GM18907 (cell line): ENCODE measurements at regions not wholly inside any gene's neighbourhood (a gene's known extent, or its start where the extent isn't known, plus 50 kb on each side); places are given as distances from the start of the nearest gene placed in this dataset.
"Not testable (repeated sequence)": the region's sequence is repeated elsewhere in the genome, so short reads cannot be mapped to it uniquely, and the experiment has no call there.

Experiments used
- ATAC-seq: cut with Tn5 transposase; IDR thresholded peaks from one replicate; pipeline ENCODE4 v1.9.1; 2021; ENCODE audit warnings: mild to moderate bottlenecking, moderate library complexity; ENCODE audit not compliant: unreplicated experiment

DNA sequence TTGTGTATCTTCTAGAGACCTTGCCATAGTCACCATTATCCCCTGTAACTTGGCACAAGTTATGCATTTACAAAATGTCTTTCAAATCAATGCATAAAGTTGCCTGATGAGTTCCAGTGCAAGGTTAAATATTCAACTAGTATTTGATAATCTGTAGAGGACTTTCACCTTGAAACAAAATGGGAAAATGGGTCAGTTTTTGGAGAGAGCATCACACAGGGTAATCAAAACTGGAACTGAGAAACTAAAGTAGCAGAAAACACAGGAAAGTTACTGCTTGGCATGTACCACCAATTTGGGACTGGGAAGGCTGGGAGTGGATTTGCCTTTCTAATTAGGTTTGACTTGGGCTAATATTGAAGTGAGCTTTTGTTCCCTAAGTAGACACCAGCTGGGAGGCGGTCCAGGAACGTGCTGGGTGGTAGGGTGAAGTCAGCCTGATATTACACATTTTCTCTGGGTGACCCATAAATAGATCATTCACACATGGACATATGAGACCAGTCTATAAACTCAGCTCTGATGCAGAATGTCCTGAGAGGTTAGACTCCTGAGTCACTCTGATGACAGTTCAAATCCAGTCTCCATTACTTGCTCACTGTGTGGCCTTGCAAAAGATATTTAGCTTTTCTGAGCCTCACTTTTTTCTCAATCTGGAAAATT lies 152.3 kb downstream of the PCTP start:
- no peak for ATAC-seq

- ATAC-seq: no peak
These were observed 158.9 kb downstream of the PCTP start for GRCh38 chr17:55909776-55910175.

DNA sequence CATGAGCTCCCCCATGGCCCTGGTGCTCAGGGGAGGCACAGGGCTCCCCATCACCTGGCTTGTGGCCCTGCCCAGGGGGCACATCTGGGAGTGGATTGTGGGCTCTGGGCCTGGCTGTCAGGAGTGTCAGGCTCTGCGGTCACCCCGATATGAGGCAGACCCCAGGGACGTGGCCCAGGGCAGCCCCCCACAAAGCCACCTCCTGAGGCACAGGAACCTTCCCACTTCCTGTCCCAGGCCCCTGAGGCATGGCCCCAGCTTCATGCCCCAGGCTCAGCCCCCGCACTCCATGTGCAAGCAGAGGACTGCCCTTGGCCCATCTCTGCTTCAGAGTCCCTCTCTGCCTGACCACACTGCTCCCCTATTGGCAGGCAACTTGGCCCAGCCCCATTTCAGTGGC lies 160.3 kb downstream of the PCTP start:
- ATAC-seq: no peak

GRCh38 chr17:55925440-55925839 lies 174.6 kb downstream of the PCTP start:
- no peak for ATAC-seq

GRCh38 chr17:55926276-55926990 lies 175.6 kb downstream of the PCTP start:
- ATAC-seq: no peak

DNA sequence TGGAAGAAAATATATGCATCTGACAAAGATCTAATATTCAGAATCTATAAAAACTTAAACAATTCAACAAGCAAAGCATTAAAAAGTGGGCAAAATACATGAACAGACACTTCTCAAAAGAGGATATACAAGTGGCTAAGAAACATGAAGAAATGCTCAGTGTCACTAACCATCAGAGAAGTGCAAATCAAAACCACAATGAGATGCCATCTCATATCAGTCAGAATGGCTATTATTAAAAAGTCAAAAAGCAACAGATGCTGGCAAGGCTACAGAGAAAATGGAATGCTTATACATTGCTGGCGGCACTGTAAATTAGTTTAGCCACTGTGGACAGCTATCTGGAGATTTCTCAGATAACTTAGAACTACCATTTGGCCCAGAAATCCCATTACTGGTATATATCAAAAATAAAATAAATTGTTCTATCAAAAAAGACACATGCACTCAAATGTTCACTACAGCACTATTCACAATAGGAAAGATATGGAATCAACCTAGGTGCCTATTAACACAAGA lies 179.5 kb downstream of the PCTP start:
- ATAC-seq: no peak

- no peak for ATAC-seq
These were observed 180.6 kb downstream of the PCTP start for GRCh38 chr17:55931446-55931845.

- ATAC-seq: no peak
These were observed 182.1 kb downstream of the PCTP start for GRCh38 chr17:55932973-55933372.

GRCh38 chr17:55939181-55939810 lies 188.4 kb downstream of the PCTP start:
- not testable (repeated sequence) for ATAC-seq

- no peak for ATAC-seq
These were observed 193.5 kb upstream of the ANKFN1 start for GRCh38 chr17:55959756-55960155.

DNA sequence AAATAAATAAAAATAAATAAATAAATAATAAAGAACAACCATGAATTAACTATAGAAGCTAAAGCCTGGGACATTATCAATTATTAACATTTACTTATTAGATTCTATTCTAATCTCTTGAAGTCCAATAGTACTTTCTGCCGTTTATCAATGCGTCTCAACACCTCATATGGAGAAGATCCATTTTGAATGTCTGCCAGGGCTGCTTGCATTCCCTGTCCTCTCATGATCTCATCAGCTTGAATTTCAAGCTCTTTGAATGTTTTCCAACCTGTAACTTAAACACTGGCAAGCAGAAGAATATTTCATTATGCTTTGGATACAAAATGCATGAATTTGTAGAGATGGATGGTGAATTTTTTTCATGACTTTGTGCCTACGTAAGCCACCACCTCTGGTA lies 191.9 kb upstream of the ANKFN1 start:
- no peak for ATAC-seq

DNA sequence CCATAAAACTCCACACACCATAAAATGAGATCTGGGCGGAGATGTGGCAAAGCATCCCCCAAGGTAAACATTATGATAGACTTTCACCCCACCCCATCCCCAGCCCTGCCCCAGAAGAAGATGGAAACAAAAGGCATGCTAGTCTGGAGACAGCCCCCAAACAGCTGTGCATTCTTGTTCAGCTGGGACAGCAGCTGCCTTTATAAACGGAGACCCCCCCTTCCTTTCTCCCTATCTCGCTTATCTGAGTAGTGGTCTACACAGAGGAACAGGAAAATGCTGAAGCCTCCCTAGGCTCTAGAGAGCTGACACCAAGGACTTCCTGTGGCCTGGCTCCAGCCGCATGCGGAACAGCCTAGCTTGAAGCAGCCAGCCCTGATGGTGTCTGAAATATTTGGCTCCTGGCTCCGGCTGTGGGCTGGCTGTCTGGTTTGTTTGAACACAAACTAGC lies 190.3 kb upstream of the ANKFN1 start:
- no peak for ATAC-seq

DNA sequence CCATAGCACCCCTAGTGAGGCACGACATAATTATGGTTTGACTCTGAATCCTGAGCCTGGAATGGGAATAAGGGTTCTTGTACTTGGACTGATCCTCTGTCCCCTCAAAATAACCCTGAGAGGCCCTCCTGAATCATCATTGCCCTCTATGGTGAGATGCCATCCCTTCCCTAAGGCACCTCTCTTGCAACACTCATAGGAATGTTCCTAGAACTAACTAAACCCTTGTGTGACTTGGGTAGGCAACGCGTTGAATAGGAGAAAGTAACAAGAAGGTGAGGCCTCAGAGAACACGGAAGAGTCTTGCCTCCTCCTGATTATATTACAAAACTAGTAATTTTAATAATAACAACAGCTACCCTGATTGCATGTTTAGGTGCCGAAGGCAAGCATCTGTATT lies 189.1 kb upstream of the ANKFN1 start:
- no peak for ATAC-seq

DNA sequence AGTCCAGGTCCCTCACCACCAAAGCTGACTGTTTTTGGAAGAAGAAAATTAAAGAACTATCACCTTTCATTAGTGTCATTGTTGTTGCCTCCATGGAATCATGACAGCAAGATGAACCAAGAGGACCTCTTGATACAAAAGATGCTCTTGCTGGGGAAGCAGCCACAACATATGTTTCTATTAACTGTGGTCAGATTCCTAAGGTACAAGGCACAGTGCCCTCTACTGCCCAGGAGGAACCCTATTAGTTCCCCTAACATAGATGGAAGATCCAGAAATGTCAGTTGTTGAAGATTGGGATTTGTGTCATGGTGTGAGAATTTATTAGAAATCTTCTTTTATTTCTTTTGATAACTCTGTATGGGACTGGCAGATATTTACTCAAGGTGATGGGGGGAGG lies 188.2 kb upstream of the ANKFN1 start:
- no peak for ATAC-seq

DNA sequence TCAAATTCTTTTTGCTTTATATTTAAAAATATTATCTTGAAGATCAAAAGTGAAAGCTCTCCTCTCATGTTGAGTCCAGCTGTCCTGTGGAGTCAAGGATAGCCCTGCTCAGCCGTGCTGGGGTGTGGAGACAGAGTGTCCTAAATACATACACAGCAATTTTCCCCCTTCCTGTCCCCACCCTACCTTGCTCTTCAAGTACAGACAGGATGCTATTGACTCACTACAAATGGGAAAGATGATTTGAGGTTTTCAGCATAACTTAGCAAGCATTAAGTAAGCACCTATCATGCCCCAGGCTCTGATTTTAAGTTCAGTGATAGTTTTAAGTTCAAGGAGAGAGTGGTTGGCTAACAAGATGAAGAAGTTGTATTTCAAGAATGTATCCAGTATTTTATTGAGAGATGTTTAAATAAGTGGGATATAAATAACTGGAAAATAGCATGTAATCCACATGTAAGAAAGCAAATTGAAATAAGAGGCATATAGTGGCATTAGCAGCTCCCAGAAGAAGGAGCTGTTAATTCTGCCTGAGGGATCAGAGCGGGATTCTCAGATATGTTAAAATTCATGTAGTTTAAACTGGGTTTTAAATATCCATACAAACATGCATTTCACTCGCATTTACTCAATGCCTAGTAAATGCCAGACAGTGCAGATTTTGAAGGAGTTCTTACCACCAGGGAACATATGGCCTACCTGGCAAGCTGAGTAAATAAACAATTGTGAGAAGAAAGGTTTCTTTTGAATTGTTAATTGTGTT lies 183.5 kb upstream of the ANKFN1 start:
- no peak for ATAC-seq

- ATAC-seq: no peak
These were observed 174.7 kb upstream of the ANKFN1 start for GRCh38 chr17:55978578-55978977.

- ATAC-seq: no peak
These were observed 170.2 kb upstream of the ANKFN1 start for GRCh38 chr17:55983096-55983495.

DNA sequence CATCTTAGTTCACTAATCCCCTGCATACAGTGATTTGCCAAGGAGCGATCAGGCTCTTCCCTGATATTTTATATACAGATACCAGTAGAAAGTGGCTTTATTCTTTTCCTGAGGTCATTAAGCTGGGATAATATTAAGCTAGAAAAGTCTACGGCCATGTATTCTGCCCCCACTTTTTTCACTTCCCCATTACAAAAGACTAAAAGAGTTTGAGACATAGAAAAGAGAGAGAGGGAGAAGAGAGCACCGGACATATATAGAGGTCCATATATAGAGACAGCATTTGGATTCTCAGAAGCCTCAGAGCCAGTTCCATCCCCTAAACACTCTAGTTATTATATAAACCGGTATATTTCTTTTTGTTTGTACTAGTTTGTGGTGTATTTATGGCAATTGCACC lies 166.5 kb upstream of the ANKFN1 start:
- no peak for ATAC-seq

DNA sequence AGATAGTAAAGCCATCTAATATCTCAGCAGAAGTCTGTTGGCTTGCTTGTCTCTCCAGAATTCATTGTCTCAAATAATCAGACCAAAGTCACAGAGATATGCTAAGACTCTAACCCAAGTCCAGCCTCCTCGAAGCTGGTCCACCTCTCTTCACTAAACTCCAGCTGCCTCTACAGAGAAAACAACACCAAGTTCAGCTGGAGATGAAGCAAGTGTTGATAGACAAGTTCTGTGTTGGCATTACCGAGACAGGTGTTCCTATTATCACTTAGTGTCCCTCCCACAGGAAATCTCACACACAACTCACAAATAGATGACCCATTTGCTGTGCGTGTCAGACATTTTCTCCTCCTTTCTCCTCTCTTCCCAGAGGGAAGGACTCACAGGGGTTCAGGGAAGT lies 164.4 kb upstream of the ANKFN1 start:
- ATAC-seq: no peak

DNA sequence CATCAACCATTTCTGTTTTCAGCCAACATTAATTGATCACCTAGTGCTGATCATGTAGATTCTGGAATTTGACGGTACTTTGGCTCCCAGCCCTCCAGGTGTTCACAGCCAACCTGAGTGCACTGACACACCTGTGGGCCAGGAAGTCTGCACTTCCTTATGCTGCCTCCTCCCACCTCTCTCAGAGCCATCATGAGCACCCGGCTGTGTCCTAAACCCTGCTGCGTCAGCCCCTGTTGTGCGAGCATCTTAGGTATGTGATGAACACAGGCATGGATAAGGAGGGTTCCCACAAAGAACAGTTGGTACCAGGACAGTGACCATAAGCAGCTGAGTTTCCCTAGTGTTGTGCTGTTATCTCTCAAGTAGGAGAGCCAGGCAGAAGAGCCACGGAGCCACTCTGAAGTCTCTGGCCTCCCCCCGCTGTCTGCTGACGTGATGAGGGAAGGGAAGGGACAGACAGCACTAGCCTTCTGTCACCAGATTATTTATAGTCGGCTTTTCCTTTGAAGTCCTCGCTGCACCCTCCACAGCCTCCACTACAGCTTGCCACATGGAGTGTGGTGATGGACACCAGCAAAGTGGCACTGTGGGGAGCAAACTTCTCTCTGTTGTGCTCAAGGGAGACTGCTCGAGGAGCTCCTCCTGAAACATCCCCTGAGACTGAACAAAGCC lies 162.8 kb upstream of the ANKFN1 start:
- ATAC-seq: no peak

GRCh38 chr17:55996826-55997225 lies 156.4 kb upstream of the ANKFN1 start:
- no peak for ATAC-seq
